ENCODE measurements at regions not wholly inside any gene's neighbourhood (a gene's known extent, or its start where the extent isn't known, plus 50 kb on each side); places are given as distances from the start of the nearest gene placed in this dataset.

GRCh38 chr1:96474985-96475743 is 246.4 kb upstream of the PTBP2 start:
- no peak for DNase-seq
- CTCF ChIA-PET, result no interaction called here
- Mint-ChIP-seq H3K4me1 (ENCODE audit: low read depth, unreplicated experiment) (peaks cover 41% of the 10 kb centered on the region), H3K27ac (ENCODE audit: unreplicated experiment) (no peak overlapping the region), H3K36me3 (ENCODE audit: insufficient read depth, unreplicated experiment) (no peaks in the 10 kb centered on the region), H3K27me3 (ENCODE audit: unreplicated experiment) (no peaks in the 10 kb centered on the region), H3K9me3 (ENCODE audit: low read depth, unreplicated experiment) (peaks cover 6% of the 10 kb centered on the region), H3K4me3 (ENCODE audit: low read depth, unreplicated experiment) (no peak overlapping the region)
- TF ChIP-seq, protein P1, sequence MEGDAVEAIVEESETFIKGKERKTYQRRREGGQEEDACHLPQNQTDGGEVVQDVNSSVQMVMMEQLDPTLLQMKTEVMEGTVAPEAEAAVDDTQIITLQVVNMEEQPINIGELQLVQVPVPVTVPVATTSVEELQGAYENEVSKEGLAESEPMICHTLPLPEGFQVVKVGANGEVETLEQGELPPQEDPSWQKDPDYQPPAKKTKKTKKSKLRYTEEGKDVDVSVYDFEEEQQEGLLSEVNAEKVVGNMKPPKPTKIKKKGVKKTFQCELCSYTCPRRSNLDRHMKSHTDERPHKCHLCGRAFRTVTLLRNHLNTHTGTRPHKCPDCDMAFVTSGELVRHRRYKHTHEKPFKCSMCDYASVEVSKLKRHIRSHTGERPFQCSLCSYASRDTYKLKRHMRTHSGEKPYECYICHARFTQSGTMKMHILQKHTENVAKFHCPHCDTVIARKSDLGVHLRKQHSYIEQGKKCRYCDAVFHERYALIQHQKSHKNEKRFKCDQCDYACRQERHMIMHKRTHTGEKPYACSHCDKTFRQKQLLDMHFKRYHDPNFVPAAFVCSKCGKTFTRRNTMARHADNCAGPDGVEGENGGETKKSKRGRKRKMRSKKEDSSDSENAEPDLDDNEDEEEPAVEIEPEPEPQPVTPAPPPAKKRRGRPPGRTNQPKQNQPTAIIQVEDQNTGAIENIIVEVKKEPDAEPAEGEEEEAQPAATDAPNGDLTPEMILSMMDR (IDR thresholded peaks at IDR 0.05; ENCODE audit: unreplicated experiment), result no peak
- no TSS peak for BruUV-seq (replicated peaks)
- intact Hi-C loops (cut with micrococcal nuclease; ENCODE audit: unreplicated experiment), result no loop called here

DNA sequence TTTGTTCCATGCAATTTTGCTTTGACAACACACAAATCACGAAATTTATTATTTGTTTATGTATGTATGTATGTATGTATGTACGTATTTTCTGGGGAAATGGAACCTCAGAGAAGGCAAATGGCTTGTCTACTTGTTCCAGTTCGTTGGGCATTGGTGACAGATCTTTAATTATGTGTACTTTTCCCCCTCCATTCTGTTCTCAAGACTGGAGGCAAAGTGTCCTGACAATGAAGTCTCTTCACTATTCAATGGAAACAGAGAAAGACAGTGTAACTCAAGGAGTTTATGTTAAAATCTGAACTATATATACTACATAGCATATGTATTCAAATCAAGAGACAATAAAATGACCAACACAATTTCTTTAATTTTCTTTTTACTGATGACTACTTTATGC is 245.7 kb upstream of the PTBP2 start:
- CTCF ChIA-PET, result no interaction called here
- intact Hi-C loops (cut with micrococcal nuclease; ENCODE audit: unreplicated experiment), result no loop called here
- Mint-ChIP-seq H3K9me3 (ENCODE audit: low read depth, unreplicated experiment) (peaks cover 6% of the 10 kb centered on the region), H3K36me3 (ENCODE audit: insufficient read depth, unreplicated experiment) (no peaks in the 10 kb centered on the region), H3K4me3 (ENCODE audit: low read depth, unreplicated experiment) (no peak overlapping the region), H3K27me3 (ENCODE audit: unreplicated experiment) (no peaks in the 10 kb centered on the region), H3K4me1 (ENCODE audit: low read depth, unreplicated experiment) (peaks cover 39% of the 10 kb centered on the region), H3K27ac (ENCODE audit: unreplicated experiment) (no peak overlapping the region)
- DNase-seq, result no peak
- no TSS peak for BruUV-seq (replicated peaks)
- TF ChIP-seq, protein P1 (IDR thresholded peaks at IDR 0.05; ENCODE audit: unreplicated experiment), result no peak

- Mint-ChIP-seq H3K4me3 (ENCODE audit: low read depth, unreplicated experiment) (no peak overlapping the region), H3K36me3 (ENCODE audit: insufficient read depth, unreplicated experiment) (no peaks in the 10 kb centered on the region), H3K27me3 (ENCODE audit: unreplicated experiment) (no peaks in the 10 kb centered on the region), H3K27ac (ENCODE audit: unreplicated experiment) (no peak overlapping the region), H3K4me1 (ENCODE audit: low read depth, unreplicated experiment) (peaks cover 16% of the 10 kb centered on the region), H3K9me3 (ENCODE audit: low read depth, unreplicated experiment) (peaks cover 2% of the 10 kb centered on the region)
- no peak for DNase-seq
- BruUV-seq (replicated peaks), result no TSS peak
- TF ChIP-seq, protein P1 (IDR thresholded peaks at IDR 0.05; ENCODE audit: unreplicated experiment), result no peak
- CTCF ChIA-PET, result interaction anchor here (0.5 to 1.3 kb wide), 2 partner anchors 9 to 15 kb away, joined by 3 to 4 read pairs; no protein-coding TSS in a partner anchor
- intact Hi-C loops (cut with micrococcal nuclease; ENCODE audit: unreplicated experiment), result no loop called here
Observed at GRCh38 chr1:96478228-96478627, 243.4 kb upstream of the PTBP2 start.

DNA sequence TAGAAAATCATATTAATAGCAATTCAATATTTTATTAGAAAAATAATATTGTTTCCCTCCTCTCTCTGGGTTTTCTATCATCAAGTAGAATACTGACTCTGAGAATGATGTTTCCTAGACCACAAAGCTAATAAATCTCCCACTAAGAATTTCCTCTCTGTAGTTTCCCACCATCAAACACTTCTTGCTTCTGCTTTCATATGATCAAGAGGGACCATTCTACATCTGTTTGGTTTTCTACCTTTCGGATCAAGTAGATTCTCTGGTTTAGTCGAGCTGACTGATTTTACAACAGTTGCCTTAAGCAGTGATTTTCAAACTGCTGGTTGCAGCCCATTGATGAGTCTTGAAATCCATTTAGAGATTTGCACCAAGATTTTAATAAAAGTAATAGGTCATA is 240.2 kb upstream of the PTBP2 start:
- no TSS peak for BruUV-seq (replicated peaks)
- intact Hi-C loops (cut with micrococcal nuclease; ENCODE audit: unreplicated experiment), result loop anchor here (5.0 kb wide), 1 partner anchor 134 kb away; no protein-coding TSS in a partner anchor
- Mint-ChIP-seq H3K9me3 (ENCODE audit: low read depth, unreplicated experiment) (no peaks in the 10 kb centered on the region), H3K4me3 (ENCODE audit: low read depth, unreplicated experiment) (no peak overlapping the region), H3K27ac (ENCODE audit: unreplicated experiment) (no peak overlapping the region), H3K36me3 (ENCODE audit: insufficient read depth, unreplicated experiment) (no peaks in the 10 kb centered on the region), H3K4me1 (ENCODE audit: low read depth, unreplicated experiment) (peaks cover 20% of the 10 kb centered on the region), H3K27me3 (ENCODE audit: unreplicated experiment) (no peaks in the 10 kb centered on the region)
- DNase-seq, result no peak
- CTCF ChIA-PET, result interaction anchor here (0.6 kb wide), 1 partner anchor 9 kb away, joined by 4 read pairs; no protein-coding TSS in a partner anchor
- TF ChIP-seq, protein P1 (IDR thresholded peaks at IDR 0.05; ENCODE audit: unreplicated experiment), result no peak

All from Calu3 (cell line).